HG02759 (cell line): ENCODE measurements at regions not wholly inside any gene's neighbourhood (a gene's known extent, or its start where the extent isn't known, plus 50 kb on each side); places are given as distances from the start of the nearest gene placed in this dataset.
A peak's percentile ranks its signal among the peaks of the same experiment; 100 is the strongest.

Experiments used
- ATAC-seq: cut with Tn5 transposase; IDR thresholded peaks from one replicate; pipeline ENCODE4 v1.9.1; 2021; ENCODE audit warnings: mild to moderate bottlenecking, moderate library complexity; ENCODE audit not compliant: unreplicated experiment

DNA sequence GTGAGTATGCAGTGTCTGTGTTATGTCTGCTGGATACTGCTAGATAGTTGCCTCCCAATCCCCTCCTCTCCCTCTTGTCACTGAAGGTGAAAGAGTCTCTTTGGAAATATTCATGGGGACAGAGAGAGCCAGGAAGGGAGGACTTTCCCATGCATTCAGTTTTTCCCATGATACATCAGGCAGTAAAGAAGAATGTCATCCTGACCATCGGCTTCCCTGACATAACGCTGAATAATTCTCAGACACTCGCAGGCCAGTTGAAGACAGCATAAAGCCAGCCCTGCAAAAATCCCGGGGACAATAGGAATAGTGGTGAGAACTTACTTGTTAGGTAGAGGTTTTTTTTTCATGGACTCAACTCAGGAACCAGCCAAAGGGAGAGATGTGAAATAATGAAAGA, 58.1 kb downstream of the KLF4 start:
- no peak for ATAC-seq

DNA sequence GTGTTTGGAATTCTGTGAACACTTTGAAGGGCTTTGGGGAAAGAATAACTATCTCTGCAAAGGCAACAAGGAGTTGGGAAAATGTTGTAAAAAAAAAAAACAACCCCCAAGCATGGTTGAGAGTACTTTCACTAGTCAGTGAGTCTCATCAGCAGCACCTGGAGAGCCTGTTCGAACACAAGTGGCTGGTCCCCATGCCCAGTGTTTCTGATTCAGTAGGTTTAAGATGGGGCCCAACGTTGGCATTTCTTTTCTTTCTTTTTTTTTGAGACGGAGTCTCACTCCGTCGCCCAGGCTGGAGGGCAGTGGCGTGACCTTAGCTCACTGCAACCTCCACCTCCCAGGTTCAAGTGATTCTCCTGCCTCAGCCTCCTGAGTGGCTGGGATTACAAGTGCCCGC, 59.5 kb downstream of the KLF4 start:
- ATAC-seq: no peak

DNA sequence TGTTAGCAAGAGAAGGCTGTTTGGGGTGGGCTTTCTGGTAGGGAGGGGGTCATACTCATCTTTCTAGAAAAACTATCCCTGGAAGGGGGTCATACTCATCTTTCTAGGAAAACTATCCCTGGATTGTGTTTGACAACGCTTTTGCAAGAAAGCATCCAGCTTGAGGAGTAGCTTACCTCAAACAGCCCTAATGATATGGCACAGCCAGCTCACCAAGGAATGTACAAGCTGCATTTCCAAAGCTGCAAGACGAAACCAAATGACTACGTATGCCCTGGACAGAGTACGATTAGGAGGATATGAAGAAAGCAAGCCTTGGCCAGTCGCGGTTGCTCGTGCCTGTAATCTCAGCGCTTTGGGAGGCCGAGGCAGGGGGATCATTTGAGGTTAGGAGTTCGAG, 63.4 kb downstream of the KLF4 start:
- ATAC-seq: no peak

DNA sequence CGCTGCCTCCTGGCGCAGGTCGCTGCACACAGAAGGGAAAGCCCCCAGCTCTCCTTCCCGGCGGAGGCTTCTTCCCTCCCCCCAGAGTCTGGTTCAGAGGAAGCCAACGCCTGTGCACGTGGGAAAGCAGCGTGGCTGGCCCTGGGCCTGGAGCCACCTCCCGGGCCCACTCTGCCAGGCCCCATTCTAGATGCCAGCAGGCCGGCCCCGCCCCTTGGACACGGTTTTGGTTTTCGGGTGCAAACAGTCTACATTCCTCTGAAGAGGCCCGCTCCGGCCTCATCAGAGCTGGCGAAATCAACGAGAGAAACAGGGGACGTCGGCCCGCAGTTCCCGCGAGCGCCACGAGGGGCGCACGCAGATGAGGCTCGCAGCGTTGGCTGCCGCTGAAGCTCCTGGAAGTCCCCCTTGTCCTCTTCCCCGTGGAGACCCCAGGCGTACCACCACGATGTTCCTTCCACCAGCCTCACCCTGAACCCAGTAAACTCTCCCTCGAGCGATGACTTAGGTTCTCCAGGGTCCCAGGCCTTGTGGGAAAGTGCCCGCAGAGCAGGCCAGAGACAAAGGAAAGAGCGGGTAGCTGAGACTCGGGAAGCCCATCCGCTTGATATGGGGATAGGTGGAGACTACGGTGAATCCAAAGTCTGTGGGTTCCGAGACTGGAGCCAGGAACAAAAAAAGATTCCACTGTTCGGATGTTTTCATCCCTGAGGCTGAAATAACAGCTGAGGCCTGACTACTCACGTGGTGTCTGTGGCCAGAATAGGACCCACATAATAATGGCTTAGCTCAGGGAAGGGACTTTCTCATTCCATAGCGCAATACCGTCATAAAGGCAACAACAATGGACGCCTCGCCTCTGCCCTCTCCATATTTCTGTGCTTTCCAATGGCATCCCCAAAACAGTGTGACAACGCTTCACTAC, 64.2 kb downstream of the KLF4 start:
- peak; percentile 91 for ATAC-seq

DNA sequence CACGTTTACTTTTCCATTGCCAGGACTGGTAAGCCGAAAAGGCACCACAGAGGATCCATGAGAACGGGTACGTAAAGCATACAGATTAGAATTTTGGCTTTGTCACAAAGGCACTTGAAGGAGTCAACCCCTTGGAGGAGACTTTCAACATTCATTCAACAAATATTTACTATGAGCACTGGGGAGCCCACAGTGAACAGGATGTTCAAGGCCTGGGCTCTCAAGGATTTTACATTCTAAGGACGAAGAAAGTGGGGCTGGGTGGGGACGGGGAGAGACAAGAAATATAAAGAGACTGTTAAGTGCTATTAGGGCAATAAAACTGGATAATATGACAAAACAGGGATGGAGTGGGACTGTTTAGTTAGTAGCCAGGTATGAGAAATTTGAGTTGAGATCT, 66.0 kb downstream of the KLF4 start:
- ATAC-seq: no peak

DNA sequence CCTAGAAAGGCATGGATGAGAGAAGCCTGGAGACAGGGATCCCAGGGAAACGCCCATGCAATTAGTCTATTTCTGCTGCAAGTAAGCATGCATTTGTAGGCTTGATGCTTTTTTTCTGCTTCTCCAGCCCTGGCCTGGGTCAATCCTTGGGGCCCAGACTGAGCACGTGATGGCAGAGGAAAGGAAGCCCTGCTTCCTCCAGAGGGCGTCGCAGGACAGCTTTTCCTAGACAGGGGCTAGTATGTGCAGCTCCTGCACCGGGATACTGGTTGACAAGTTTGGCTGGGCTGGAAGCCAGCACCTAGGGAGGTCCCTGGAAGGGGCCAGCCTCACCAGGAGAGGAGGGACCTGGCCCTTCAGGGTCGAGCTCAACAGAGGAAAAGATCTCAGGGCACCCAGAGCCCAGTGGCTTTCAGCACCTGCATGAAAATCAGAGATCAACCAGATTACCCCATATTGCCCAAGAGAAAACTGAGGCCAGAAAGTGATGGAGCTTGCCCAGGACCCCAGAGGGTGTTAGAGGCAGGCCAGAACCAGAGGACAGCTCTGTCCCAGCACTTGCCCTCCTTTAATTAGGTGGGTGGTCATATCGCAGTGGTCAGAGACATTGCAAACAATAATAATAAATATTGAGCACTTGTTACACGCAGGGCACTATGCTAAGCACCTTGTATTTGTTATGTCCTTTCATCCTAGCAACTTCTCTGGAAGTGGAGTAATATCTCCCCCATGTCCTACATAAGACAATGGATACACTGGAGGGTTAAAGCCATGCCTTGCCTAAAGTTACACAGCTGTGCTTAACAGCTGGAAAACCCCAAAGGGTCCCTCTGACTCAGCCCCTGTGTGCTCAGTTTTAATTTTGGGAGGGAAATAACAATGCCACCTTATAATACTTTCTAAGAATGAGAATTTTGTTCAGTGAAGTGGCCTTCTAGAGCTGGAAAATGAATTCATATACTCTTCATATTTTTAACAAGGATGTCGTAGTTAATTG, 67.1 kb downstream of the KLF4 start:
- ATAC-seq: no peak

DNA sequence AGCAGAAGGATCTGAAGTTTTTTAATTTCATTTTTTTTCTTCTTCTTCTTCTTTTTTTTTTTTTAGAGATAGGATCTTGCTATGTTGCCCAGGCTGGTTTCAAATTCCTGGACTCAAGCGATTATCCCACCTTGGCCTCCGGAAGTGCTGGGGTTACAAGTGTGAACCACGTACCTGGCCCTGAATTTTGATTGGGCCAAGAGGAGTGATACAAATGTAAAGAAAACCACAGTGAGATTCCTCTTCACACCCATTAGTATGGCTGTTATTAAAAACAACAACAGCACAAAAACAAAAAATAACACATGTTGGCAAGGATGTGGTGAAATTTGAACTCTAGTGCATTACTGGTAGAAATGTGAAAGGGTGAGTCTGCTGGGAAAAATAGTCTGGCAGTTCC, 79.1 kb downstream of the KLF4 start:
- ATAC-seq: no peak

DNA sequence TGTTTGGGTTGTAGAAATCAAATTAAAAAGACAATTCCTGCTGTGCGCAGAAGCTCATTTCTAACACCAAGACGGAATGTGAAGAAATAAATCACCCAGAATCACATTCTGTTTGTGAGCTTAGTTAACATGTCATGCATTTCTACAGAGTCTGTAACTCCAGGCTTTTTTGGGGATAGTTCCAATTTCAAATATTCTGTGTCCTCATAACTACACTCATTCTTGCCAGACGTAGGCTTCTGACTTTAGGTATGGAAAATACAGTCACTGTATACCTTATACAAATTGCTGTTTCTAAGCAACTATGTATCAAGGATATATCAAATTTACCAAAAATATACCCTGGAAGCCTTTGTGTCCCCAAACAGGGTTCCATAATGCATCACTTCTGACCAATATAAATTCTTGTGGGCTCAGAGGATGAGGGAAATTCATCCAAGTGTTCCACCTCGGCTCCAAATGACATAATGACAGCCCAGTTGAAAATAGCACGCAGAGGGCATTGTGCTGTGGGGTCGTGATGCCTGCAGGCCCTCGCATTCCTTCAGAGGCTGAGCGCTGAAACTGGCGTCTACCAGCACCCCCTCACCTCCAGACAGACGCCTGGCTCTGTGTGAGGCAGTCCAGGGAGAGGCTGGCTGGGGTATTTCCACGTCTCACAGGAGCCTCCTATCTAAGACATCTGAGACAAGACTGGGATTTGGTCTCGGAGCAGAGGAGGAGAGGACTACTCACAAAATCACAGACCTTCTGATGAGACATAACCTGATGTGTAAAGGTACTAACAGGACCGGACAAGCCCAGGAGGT, 79.8 kb downstream of the KLF4 start:
- no peak for ATAC-seq

DNA sequence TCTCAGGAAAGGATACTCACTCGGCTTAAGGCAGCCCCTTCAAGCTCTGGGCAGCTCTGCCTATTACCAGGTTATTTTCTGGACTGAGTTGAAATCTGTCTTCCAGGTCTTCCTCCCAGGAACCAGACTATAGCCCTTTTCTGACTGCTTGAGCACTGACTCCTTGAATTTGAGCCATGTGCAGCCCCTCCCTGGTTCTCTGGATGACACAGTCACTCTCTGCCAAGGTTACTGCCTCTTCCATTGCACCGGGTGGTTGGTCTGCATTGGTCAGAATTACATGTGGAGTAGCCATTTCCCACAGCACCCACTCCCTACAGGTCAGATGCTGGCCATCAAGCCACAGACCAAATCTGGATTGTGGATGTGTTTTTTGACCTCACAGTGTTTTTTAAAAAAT, 81.9 kb downstream of the KLF4 start:
- ATAC-seq: no peak

DNA sequence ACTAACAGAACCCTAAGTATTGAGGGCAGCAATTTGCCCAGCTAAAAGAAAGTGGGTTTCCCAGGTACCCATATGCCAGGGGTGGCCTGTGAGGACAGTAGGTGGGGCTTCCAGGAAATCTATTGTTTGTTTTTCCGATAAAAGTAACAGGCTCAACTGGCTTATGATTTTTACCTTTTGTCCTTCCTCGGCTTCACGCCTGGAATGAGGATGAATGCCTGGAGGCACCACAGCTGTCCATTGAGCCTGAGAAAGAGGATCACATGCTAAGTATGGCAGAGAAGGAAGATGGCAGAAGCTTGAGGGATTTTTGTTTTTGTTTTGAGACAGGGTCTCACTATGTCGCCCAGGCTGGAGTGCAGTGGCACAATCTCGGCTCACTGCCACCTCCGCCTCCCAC, 84.1 kb downstream of the KLF4 start:
- ATAC-seq: no peak

DNA sequence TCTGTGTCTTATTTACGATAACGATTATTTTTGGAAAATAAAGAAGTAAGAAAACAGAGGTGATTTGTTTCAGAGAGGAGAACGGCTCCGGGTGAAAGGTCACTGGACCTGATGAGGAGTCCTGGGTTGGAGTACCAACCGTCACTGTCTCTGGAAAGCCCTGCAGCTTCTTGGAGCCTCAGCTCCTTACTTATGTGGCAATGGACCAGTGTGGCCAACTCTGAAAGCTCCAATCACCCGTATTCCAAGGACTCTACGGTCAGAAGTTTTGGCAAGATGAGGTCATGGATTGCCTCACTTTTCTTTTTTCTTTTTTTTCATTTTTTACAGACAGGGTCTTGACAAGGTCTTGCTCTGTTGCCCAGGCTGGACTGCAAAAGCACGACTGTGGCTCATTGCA, 84.8 kb downstream of the KLF4 start:
- ATAC-seq: no peak

DNA sequence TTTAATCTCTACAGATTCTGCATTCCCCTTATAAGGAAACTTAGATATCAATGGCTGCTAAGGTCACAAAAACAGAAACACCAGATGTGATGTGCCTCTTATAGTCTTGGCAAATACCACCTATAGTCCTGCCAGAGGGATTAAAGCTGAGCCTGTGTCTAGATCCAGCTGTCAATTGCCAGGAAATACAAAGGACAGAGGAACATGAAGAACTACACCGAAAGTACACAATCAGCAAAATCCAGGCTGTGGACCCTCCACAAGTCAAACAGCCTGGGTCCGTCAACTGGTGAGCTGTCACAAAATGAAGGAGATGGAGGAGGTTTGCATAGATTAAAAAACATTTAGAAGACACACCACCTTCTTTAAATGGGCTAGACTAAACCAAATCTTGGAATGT, 85.4 kb downstream of the KLF4 start:
- ATAC-seq: no peak

DNA sequence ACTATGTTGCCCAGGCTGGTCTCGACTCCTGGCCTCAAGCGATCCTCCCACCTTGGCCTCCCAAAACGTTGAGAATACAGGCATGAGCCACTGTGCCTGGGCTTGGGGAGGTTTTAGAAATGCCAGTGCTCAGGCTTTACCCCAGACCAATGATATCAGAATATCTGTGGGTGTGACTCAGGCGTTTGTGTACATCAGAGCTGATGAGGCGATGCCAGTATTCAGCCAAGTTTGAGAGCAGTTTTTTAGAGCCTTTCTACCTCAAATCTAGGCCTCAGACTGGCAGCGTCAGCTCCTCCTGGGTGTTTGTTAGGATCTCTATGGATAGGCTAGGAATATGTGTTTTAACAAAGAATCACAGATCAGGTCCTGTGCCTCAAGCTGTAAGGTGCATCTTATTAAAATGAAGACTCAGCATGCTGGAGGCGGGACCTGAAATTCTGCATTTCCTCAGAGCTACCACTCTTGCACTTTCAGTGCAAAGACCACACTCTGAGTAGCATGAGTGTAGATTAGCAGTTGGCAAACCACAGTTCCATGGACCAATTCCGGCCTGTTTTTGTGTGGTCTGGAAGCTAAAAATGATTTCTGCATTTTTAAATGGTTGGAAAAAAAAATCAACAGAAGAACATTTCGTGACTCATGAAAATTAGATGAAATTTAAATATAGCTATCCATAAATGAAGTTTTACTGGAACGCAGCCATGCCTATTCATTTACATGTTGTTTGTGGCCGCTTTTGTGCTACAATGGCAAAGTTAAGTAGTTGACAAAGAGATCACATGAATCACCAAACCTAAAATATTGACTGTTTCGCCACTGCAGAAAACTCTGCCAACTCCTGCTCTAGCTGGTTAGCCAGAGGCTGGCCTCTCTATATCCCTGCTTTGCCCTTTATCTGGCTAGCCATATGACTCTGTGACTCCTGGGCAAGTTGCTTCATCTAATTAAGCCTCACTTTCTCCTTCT, 92.2 kb downstream of the KLF4 start:
- no peak for ATAC-seq

DNA sequence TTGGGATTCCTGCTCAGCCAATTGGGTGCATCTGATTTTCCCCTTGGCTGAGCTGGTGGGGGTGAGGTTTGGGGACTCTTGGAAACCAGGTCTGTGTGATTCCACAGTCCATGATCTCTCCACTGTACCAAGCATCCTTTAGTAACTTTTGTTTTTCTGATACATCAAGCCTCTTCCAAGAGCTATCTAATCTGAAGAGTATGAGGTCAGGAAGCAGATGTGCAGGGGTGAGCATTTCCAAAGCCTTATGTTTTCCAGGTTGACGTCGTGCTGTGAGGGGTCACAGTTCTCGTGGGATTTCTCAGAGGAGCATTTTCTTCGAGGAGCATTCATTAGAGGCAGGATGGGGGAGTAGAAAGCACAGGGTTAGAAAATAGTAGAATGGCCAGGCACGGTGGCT, 95.3 kb downstream of the KLF4 start:
- no peak for ATAC-seq

DNA sequence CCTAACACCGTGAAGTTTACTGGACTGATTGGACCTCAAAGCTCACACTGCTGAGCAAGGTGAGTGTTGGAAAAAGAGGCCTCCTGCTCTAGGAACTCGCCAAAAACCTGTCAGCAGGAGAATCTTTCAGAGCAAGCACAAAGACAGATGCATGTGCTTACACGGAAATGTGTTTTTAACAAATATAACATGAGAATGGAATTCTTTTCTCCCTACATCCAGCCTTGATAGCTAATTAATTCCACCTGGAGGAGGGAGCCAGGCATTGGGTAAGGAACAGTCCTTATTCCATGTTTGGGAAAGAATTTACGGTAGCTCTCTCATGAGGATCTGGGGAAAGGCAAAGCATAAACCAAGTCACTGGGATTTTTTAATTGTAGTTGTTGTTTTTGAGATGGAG, 98.8 kb downstream of the KLF4 start:
- ATAC-seq: no peak

DNA sequence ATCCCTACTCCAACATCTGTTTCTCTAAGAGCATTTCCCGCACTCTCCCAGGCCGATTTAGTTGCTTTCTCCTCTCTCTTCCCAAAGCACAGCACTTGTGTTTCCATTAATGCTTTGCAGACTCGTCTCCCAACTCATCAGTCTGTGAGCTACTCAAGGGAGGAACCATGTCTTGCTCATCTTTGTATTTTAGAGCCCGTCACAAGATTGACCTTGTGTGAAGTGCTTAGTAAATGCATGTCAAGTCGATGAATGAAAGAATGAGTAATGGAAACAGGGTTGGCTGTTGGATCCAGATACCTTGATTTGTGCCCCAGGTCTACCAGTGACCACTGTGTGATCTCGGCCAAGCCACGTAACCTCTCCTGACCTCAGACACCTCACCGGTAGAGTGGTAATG, 99.3 kb downstream of the KLF4 start:
- ATAC-seq: no peak

DNA sequence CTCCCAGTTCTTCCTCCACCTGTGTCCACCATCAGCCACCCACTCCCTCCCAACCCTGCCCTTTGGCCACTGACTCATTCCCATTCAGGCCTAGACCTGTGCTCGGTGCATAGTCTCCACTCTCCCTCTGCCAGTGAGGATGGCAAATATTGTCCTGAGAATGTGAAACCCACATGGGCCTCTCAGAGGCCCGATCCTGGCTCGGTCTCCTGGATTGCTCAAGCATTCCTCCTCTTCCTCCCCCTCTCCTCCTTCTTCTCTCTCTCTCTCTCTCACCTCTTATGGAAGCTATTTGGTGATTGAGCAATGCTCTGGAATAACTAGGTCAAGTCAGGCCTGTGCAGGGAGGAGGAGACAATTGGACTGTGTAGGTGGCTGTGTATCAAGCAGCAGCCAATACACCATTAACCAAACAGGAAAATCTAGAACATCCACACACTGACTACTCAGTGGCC, 99.9 kb downstream of the KLF4 start:
- ATAC-seq: no peak

DNA sequence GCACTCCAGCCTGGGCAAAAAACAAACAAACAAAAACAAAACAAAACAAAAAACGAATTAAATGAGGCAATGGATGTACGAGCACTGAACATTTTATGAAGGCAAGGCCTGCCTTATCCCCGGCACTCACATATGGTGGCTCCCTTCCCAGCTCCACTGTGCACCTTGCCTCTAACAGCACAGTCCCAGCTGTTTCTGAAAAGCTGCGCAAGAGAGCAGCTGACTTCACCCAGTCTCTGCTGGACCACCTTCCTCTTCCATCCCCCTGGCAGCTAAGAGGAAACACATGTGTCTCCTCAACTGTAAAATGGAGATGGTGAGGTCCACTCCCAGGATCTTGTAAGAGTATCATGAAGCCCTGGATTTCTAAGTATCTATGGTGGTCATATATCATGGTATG, 100.7 kb downstream of the KLF4 start:
- ATAC-seq: no peak

DNA sequence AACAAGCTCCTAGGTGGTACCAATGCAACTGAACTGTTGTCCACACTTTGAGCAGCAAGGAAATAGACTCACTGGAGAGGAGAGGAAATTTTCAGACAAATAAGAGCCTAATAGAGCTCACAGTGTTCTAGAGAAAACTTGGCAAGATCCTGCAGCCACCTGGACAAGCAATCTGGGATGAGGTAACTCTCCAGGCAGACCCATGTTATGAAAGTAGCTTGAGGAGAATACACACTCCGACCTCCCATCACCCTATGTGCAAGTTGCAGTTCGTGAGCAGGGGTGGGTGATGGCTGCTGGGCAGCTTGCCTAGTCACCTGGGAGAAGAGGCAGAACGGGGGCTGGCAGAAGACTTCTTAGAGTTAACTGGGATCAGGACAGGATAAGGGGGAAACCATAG, 102.2 kb downstream of the KLF4 start:
- ATAC-seq: no peak

DNA sequence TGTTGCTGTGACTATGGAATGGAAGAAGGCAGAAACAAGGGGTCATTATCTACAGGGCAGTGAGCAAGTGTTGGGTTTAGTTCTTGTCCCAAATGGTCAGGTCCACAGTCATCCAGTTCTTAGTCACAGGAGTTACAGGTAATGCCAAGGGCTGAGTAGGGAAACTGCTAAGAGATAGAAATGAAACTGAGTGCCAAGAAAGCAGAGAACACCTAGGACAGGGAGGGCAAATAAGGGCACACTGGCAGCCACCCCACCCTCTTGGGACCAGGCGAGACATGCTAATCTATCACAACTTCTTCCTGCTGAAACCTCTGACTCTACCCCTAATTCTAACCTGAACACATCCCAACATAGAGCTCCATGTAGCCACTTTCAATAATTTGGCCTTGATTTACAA, 103.2 kb downstream of the KLF4 start:
- ATAC-seq: no peak
